GM12864 (cell line): ENCODE measurements at regions not wholly inside any gene's neighbourhood (a gene's known extent, or its start where the extent isn't known, plus 50 kb on each side); places are given as distances from the start of the nearest gene placed in this dataset.
A peak's percentile ranks its signal among the peaks of the same experiment; 100 is the strongest.

ENCODE experiments used
- DNase-seq: peaks from one replicate; pipeline ENCODE4 v3.0.0-alpha.2; 2011; ENCODE audit warnings: low read depth
- H3K4me3 ChIP-seq: 2 replicates; pipeline ENCODE4 v1.5.1; 2011; ENCODE audit warnings: mild to moderate bottlenecking, low read depth, low read length, control low read depth
- TF ChIP-seq, protein P1 (sequence below): IDR thresholded peaks from 2 replicates; pipeline ENCODE4 v1.5.1; 2011; ENCODE audit warnings: low read depth, mild to moderate bottlenecking, moderate library complexity, low read length, control low read depth, inconsistent platforms; ENCODE audit errors: missing control alignments

DNA sequence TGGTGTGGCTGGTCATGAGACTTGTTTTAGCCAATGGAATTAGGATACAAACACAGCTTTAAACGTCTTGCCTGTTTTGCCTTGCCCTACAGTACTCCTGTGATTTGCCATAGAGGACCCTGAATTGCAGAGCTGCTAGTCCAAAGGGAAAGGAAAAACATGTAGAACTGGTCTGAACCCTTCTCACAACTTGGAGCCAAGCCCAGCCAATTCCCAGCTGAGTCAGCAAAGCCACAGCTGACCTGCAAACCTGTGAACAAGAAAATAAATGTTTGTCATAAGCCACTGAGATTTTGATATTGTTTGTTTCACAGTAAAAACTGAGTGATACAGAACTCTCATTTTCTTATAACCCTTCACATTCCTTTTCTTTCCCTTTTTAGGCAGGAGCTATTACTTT is 360.5 kb upstream of the API5 start:
- no peak overlapping the region for H3K4me3 ChIP-seq
- TF ChIP-seq, protein P1, sequence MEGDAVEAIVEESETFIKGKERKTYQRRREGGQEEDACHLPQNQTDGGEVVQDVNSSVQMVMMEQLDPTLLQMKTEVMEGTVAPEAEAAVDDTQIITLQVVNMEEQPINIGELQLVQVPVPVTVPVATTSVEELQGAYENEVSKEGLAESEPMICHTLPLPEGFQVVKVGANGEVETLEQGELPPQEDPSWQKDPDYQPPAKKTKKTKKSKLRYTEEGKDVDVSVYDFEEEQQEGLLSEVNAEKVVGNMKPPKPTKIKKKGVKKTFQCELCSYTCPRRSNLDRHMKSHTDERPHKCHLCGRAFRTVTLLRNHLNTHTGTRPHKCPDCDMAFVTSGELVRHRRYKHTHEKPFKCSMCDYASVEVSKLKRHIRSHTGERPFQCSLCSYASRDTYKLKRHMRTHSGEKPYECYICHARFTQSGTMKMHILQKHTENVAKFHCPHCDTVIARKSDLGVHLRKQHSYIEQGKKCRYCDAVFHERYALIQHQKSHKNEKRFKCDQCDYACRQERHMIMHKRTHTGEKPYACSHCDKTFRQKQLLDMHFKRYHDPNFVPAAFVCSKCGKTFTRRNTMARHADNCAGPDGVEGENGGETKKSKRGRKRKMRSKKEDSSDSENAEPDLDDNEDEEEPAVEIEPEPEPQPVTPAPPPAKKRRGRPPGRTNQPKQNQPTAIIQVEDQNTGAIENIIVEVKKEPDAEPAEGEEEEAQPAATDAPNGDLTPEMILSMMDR = no peak
- DNase-seq = no peak

DNA sequence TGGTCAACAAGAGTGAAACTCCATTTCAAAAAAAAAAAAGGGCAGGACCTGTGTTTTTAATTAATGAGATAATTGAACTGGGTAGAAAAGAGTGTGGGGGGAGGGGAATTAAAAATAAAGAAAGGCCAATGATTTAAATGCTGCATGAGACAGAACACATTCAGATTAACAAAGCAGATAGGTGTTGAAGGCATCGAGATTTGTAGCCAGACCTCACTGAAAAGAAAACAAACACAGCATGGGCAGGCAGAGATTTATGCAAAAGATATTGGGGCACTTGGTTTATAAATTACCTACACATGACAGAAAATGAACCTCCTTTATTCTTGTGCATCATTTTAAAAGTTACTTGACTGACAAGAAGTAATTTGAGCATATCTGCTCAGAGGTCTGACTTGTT is 354.0 kb upstream of the API5 start:
- TF ChIP-seq, protein P1 = no peak
- no peak overlapping the region for H3K4me3 ChIP-seq
- no peak for DNase-seq

DNA sequence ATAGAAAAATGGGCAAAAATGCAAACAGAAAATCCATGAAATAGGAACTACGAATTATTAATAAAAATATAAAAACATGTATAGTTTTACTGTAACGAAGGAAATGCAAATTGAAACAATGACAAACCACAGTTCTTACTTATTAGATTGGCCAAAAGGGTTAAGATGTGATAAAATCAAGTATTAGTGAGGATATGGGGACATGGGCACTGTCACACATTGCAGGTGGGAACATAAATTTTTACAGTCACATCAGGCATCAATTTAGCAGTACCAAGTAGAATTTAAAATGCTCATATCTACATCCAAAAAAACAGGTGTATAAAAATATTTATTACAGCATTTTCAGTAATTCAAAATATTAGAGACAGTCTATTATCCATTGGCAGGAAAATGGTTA is 353.2 kb upstream of the API5 start:
- DNase-seq = no peak

DNA sequence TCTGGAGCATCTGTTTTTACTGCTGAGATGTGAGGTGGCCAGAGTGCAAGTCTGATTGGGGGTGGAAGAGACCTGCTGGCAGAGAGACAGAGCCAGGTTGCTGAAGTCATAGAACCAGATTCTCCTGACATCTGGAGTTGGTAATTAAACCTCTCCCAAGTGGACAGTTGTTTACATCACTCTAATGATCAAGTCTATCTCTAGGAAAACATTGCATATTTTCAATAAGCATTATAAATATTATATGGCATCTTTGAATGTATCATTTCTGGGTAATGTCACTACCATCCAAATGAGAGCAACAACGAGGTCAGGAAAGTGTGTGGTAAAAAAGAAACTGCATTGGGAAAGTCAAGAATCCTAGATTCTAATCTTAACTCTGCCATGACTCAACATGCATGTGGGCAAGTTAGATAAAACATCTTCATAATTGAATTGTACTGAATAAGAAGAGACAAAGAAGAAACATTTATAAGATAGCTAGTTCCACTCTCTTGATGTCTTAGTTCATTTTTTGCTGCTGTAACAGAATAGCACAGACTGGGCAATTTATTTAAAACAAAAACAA is 351.2 kb upstream of the API5 start:
- no peak overlapping the region for H3K4me3 ChIP-seq
- DNase-seq = no peak
- TF ChIP-seq, protein P1 = no peak

More for the DNA sequence above, 353.2 kb upstream of the API5 start:
- no peak overlapping the region for H3K4me3 ChIP-seq
- TF ChIP-seq, protein P1 = no peak

DNA sequence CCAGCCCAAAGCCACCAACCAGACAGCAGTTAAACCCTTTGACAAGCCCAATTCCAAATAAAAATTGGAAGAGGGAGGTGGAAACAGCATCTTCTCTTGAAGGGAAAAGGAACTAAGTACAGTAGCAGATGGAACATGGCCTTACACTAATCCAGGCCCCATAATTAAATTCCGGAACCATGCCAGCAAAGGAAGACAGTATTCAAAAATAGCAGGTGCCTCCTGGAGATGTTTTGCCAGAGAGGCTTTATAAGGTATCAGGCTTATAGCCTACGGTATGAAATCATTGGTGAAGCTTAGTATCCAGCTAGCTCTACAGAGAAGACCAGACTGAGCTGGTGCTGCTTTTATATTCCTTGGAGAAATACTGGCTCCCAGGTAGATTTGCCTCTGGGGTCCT is 344.1 kb upstream of the API5 start:
- TF ChIP-seq, protein P1 = no peak
- no peak for DNase-seq
- H3K4me3 ChIP-seq = no peak overlapping the region

DNA sequence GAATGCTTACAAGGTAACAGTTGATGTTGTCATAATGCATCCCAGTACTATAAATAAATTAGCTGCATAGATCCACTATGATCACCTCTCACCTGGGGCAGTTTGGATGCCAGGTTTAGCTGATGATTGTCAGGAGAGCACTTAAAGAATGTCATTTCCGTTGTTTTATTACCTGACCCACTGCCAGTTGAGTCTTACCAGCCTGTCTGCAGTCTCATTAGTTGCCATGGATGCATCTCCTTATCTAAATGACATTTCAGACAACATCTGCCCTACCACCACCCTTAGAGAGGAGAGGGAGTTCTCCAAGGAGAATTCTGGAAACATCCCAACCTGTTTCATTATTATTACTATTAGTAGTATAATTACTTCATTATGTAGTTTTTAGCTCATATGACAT is 339.1 kb upstream of the API5 start:
- DNase-seq = no peak
- no peak overlapping the region for H3K4me3 ChIP-seq
- TF ChIP-seq, protein P1 = no peak

DNA sequence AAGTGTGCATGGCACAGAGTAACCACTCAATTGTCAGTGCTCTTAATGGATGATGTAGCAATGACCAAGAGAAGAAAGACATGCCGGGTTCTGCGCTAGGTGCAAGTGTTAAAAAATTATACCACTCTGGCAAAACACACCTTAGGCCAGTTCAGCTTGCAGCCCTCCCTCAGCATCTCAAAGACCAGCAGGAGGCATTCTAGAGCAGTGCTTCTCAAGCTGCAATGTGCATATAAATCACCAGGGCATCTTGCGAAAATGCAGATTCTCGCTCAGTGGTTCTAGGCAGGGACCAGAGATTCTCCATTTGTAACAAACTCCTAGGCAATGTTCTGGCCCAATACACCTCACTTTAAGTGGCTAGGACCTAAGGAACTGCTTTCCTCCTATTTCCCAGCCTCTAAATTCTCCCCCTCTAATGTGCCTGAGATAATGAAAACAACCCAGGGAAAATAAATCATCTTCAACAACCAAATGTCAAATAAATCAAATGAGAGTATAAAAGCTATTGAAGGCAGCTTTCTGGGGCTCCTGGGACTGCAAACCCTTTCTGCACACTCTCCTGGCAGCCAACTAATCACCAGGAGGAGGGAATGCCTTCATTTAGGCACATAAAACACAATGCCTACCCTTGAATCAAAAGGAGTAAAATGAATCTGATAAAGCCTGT is 337.2 kb upstream of the API5 start:
- TF ChIP-seq, protein P1 = peak; percentile 15
- DNase-seq = no peak
- H3K4me3 ChIP-seq = no peak overlapping the region
